ENCODE measurements at regions not wholly inside any gene's neighbourhood (a gene's known extent, or its start where the extent isn't known, plus 50 kb on each side); places are given as distances from the start of the nearest gene placed in this dataset.

- TF ChIP-seq EP300 (IDR thresholded peaks at IDR 0.05; ENCODE audit: borderline replicate concordance) (no peak), USF1 (IDR thresholded peaks at IDR 0.05) (no peak), TAF1 (IDR thresholded peaks at IDR 0.05; ENCODE audit: low read depth) (no peak), ZBTB7A (IDR thresholded peaks at IDR 0.05; ENCODE audit: low read depth) (no peak), CEBPB (IDR thresholded peaks at IDR 0.05) (no peak), TEAD4 (IDR thresholded peaks at IDR 0.05) (no peak), RAD21 (IDR thresholded peaks at IDR 0.05; ENCODE audit: low read depth) (no peak), CREB1 (IDR thresholded peaks at IDR 0.05; ENCODE audit: low read depth) (no peak), EGR1 (IDR thresholded peaks at IDR 0.05) (no peak), MAX (IDR thresholded peaks at IDR 0.05) (no peak), FOXM1 (IDR thresholded peaks at IDR 0.05; ENCODE audit: borderline replicate concordance, low read depth) (no peak)
These were observed 311.0 kb upstream of the FSHR start for GRCh38 chr2:49465157-49465831.

GRCh38 chr2:49459314-49459993 is 305.1 kb upstream of the FSHR start:
- TF ChIP-seq TCF12 (IDR thresholded peaks at IDR 0.05; ENCODE audit: low read depth) (no peak), REST (IDR thresholded peaks at IDR 0.05; ENCODE audit: low read depth) (no peak), FOXM1 (IDR thresholded peaks at IDR 0.05; ENCODE audit: borderline replicate concordance, low read depth) (no peak), EP300 (IDR thresholded peaks at IDR 0.05; ENCODE audit: borderline replicate concordance) (no peak), EGR1 (IDR thresholded peaks at IDR 0.05) (no peak), NFIC (IDR thresholded peaks at IDR 0.05) (no peak), CREB1 (IDR thresholded peaks at IDR 0.05; ENCODE audit: low read depth) (no peak), CEBPB (IDR thresholded peaks at IDR 0.05) (no peak), MAX (IDR thresholded peaks at IDR 0.05) (no peak), ZBTB7A (IDR thresholded peaks at IDR 0.05; ENCODE audit: low read depth) (no peak), USF1 (IDR thresholded peaks at IDR 0.05) (no peak), TEAD4 (IDR thresholded peaks at IDR 0.05) (no peak), TAF1 (IDR thresholded peaks at IDR 0.05; ENCODE audit: low read depth) (no peak), RAD21 (IDR thresholded peaks at IDR 0.05; ENCODE audit: low read depth) (no peak), YY1 (IDR thresholded peaks at IDR 0.05; ENCODE audit: low read depth) (no peak)

- TF ChIP-seq EP300 (IDR thresholded peaks at IDR 0.05; ENCODE audit: borderline replicate concordance) (no peak), REST (IDR thresholded peaks at IDR 0.05; ENCODE audit: low read depth) (no peak)
These were observed 289.7 kb upstream of the FSHR start for GRCh38 chr2:49444005-49444404.

- TF ChIP-seq TEAD4 (IDR thresholded peaks at IDR 0.05): no peak
- TF ChIP-seq USF1 (IDR thresholded peaks at IDR 0.05): no peak
- TF ChIP-seq CEBPB (IDR thresholded peaks at IDR 0.05): no peak
- no peak for TF ChIP-seq EGR1 (IDR thresholded peaks at IDR 0.05)
- no peak for TF ChIP-seq ZBTB7A (IDR thresholded peaks at IDR 0.05; ENCODE audit: low read depth)
- no peak for TF ChIP-seq TAF1 (IDR thresholded peaks at IDR 0.05; ENCODE audit: low read depth)
- TF ChIP-seq NFIC (IDR thresholded peaks at IDR 0.05): no peak
- TF ChIP-seq RAD21 (IDR thresholded peaks at IDR 0.05; ENCODE audit: low read depth): no peak
- TF ChIP-seq REST (IDR thresholded peaks at IDR 0.05; ENCODE audit: low read depth): no peak
- no peak for TF ChIP-seq FOXM1 (IDR thresholded peaks at IDR 0.05; ENCODE audit: borderline replicate concordance, low read depth)
- TF ChIP-seq CREB1 (IDR thresholded peaks at IDR 0.05; ENCODE audit: low read depth): no peak
- TF ChIP-seq TCF12 (IDR thresholded peaks at IDR 0.05; ENCODE audit: low read depth): no peak
- no peak for TF ChIP-seq EP300 (IDR thresholded peaks at IDR 0.05; ENCODE audit: borderline replicate concordance)
- TF ChIP-seq MAX (IDR thresholded peaks at IDR 0.05): no peak
These were observed 272.7 kb upstream of the FSHR start for GRCh38 chr2:49426996-49427395.
